H1 (cell line): ENCODE measurements at regions not wholly inside any gene's neighbourhood (a gene's known extent, or its start where the extent isn't known, plus 50 kb on each side); places are given as distances from the start of the nearest gene placed in this dataset.

Source experiments
- CTCF ChIA-PET: fragments of 300-600 bp; sonication (Branson Sonifier 250); formaldehyde crosslinking; loops from one replicate; lab custom pipeline; 2021; ENCODE audit not compliant: partially characterized antibody; lab: Charles Lee
- POLR2A ChIA-PET: fragments of 300-600 bp; sonication (Branson Sonifier 250); formaldehyde crosslinking; loops from one replicate; lab custom pipeline; 2021; ENCODE audit warnings: inconsistent platforms; ENCODE audit not compliant: partially characterized antibody; lab: Charles Lee
- DNase-seq, 2 experiments: peaks; one replicate each; pipeline versions ENCODE4 v3.0.0 to v3.0.0-alpha.2; 2010 to 2022; ENCODE audit warnings: low spot score in 2 of 2, low read depth in 1 of 2, mixed read lengths in 1 of 2
- FAIRE-seq: peaks from 2 replicates; lab custom pipeline; 2011; peaks lifted over from hg19 to GRCh38; lab: Jason Lieb, UNC
- H2AFZ ChIP-seq: 2 replicates; pipeline ENCODE4 v1.8.1; 2012; ENCODE audit warnings: low read length, inconsistent platforms
- H2AK5ac ChIP-seq: 2 replicates; pipeline ENCODE4 v1.6.1; 2013; ENCODE audit warnings: low read depth, low read length
- H2BK120ac ChIP-seq: replicated peaks from 2 replicates; pipeline ENCODE3; 2013; ENCODE audit warnings: low read depth, low read length, inconsistent platforms
- H2BK12ac ChIP-seq: 2 replicates; pipeline ENCODE4 v1.6.1; 2013; ENCODE audit warnings: low read depth, low read length
- H2BK15ac ChIP-seq: 2 replicates; pipeline ENCODE4 v1.6.1; 2013; ENCODE audit warnings: low read length
- H2BK20ac ChIP-seq: 2 replicates; pipeline ENCODE4 v1.6.1; 2013; ENCODE audit warnings: low read length
- H2BK5ac ChIP-seq: 2 replicates; pipeline ENCODE4 v1.6.1; 2013; ENCODE audit warnings: low read depth, low read length
- H3K14ac ChIP-seq: 2 replicates; pipeline ENCODE4 v1.6.1; 2013; ENCODE audit warnings: inconsistent platforms; ENCODE audit not compliant: insufficient read length
- H3K18ac ChIP-seq: 2 replicates; pipeline ENCODE4 v1.6.1; 2013; ENCODE audit warnings: low read length; ENCODE audit errors: extremely low read depth
- H3K23ac ChIP-seq: 2 replicates; pipeline ENCODE4 v1.6.1; 2013; ENCODE audit warnings: inconsistent platforms; ENCODE audit not compliant: insufficient read length
- H3K23me2 ChIP-seq: 2 replicates; pipeline ENCODE4 v1.6.1; 2013; ENCODE audit warnings: low read depth, low read length
- H3K27ac ChIP-seq: 2 replicates; pipeline ENCODE4 v1.6.1; 2011; ENCODE audit warnings: low read depth, low read length, inconsistent platforms
- H3K27me3 ChIP-seq, 4 experiments: replicated peaks in 1 of 4; 1 replicate in 1 of 4; 2 replicates in 3 of 4; pipeline versions ENCODE4 v1.6.1 to v1.8.1; 2011 to 2013; ENCODE audit warnings: low read length in 3 of 4, mild to moderate bottlenecking in 3 of 4, inconsistent platforms in 2 of 4, mixed read lengths in 2 of 4, moderate library complexity in 1 of 4; ENCODE audit not compliant: control insufficient read depth in 3 of 4, insufficient read depth in 3 of 4; ENCODE audit errors: extremely low read depth in 1 of 4
- H3K36me3 ChIP-seq, 4 experiments: 2 replicates each; pipeline versions ENCODE4 v1.6.1 to v1.8.1; 2011 to 2013; ENCODE audit warnings: mild to moderate bottlenecking in 4 of 4, low read length in 3 of 4, moderate library complexity in 2 of 4, control low read depth in 1 of 4, inconsistent platforms in 1 of 4; ENCODE audit not compliant: insufficient read depth in 4 of 4, control insufficient read depth in 2 of 4
- H3K4ac ChIP-seq: replicated peaks from 2 replicates; pipeline ENCODE3; 2013; ENCODE audit warnings: low read length, low read depth, mixed read lengths, inconsistent platforms; ENCODE audit not compliant: insufficient read length
- H3K4me1 ChIP-seq, 4 experiments: replicated peaks in 1 of 4; 1 replicate in 1 of 4; 2 replicates in 3 of 4; pipeline versions ENCODE4 v1.6.1 to v1.8.1; 2011 to 2013; ENCODE audit warnings: low read length in 3 of 4, inconsistent platforms in 2 of 4, mixed read lengths in 1 of 4; ENCODE audit not compliant: insufficient read depth in 4 of 4, control insufficient read depth in 3 of 4
- H3K4me2 ChIP-seq, 2 experiments: 2 replicates each; pipeline versions ENCODE4 v1.6.1 to v1.8.1; 2011 to 2013; ENCODE audit warnings: low read depth in 2 of 2, low read length in 2 of 2, control low read depth in 1 of 2, inconsistent platforms in 1 of 2, mild to moderate bottlenecking in 1 of 2; ENCODE audit not compliant: insufficient read depth in 1 of 2
- H3K4me3 ChIP-seq, 4 experiments: fragments of 200-600, 300-600 bp in 1 of 4; sonication (generic), shearing (Covaris generic), sonication (Bioruptor Twin) in 1 of 4; 2 replicates each; pipeline versions ENCODE4 v1.5.1 to v1.8.1; 2011 to 2016; ENCODE audit warnings: low read length in 4 of 4, low read depth in 3 of 4, control low read depth in 2 of 4, inconsistent platforms in 2 of 4, mild to moderate bottlenecking in 2 of 4, mixed read lengths in 1 of 4, moderate library complexity in 1 of 4; ENCODE audit not compliant: insufficient read depth in 2 of 4; ENCODE audit errors: extremely low read depth in 1 of 4
- H3K56ac ChIP-seq: replicated peaks from 2 replicates; pipeline ENCODE3; 2013; ENCODE audit warnings: low read depth, mild to moderate bottlenecking, mixed read lengths, low read length, inconsistent platforms; ENCODE audit not compliant: insufficient read length
- H3K79me1 ChIP-seq: 2 replicates; pipeline ENCODE4 v1.6.1; 2013; ENCODE audit warnings: low read depth, low read length, control low read depth
- H3K79me2 ChIP-seq, 2 experiments: 2 replicates each; pipeline versions ENCODE4 v1.6.1 to v1.8.1; 2012 to 2013; ENCODE audit warnings: low read length in 2 of 2, mild to moderate bottlenecking in 2 of 2, inconsistent platforms in 1 of 2; ENCODE audit not compliant: insufficient read depth in 2 of 2, control insufficient read depth in 1 of 2
- H3K9ac ChIP-seq, 4 experiments: replicated peaks in 1 of 4; 1 replicate in 1 of 4; 2 replicates in 3 of 4; pipeline versions ENCODE4 v1.6.1 to v1.8.1; 2011 to 2013; ENCODE audit warnings: low read depth in 3 of 4, low read length in 3 of 4, control low read depth in 2 of 4, mild to moderate bottlenecking in 2 of 4, moderate library complexity in 2 of 4, inconsistent platforms in 1 of 4; ENCODE audit errors: extremely low read depth in 1 of 4
- H3K9me3 ChIP-seq, 2 experiments: 2 replicates each; pipeline versions ENCODE4 v1.6.1 to v1.8.1; 2012 to 2013; ENCODE audit warnings: mild to moderate bottlenecking in 2 of 2, moderate library complexity in 2 of 2, control low read depth in 1 of 2, inconsistent platforms in 1 of 2, low read depth in 1 of 2, low read length in 1 of 2, mixed read lengths in 1 of 2; ENCODE audit not compliant: insufficient read depth in 2 of 2
- H4K20me1 ChIP-seq, 2 experiments: replicated peaks in 1 of 2; 2 replicates each; pipeline versions ENCODE3 to v1.8.1; 2011 to 2013; ENCODE audit warnings: inconsistent platforms in 2 of 2, low read length in 2 of 2, mild to moderate bottlenecking in 1 of 2; ENCODE audit not compliant: insufficient read depth in 2 of 2, control insufficient read depth in 1 of 2
- H4K5ac ChIP-seq: 2 replicates; pipeline ENCODE4 v1.6.1; 2013; ENCODE audit warnings: low read length, low read depth, mixed read lengths, inconsistent platforms; ENCODE audit not compliant: insufficient read length
- H4K8ac ChIP-seq: 2 replicates; pipeline ENCODE4 v1.8.0; 2013; ENCODE audit warnings: mild to moderate bottlenecking, moderate library complexity, low read length, inconsistent platforms; ENCODE audit not compliant: insufficient read depth; ENCODE audit errors: extremely low read depth
- H4K91ac ChIP-seq: replicated peaks from 2 replicates; pipeline ENCODE3; 2013; ENCODE audit warnings: low read length, mixed read lengths, inconsistent platforms; ENCODE audit not compliant: insufficient read length
- CREB1 ChIP-seq: IDR thresholded peaks from 2 replicates; pipeline ENCODE4 v1.6.1; 2012; ENCODE audit warnings: inconsistent platforms
- CTCF ChIP-seq, 3 experiments: IDR thresholded peaks; 1 replicate in 2 of 3; 2 replicates in 1 of 3; pipeline versions ENCODE4 v1.5.1 to v1.6.1; 2011; ENCODE audit warnings: low read length in 3 of 3, mild to moderate bottlenecking in 3 of 3, inconsistent platforms in 2 of 3, low read depth in 1 of 3, moderate library complexity in 1 of 3; ENCODE audit not compliant: insufficient read depth in 1 of 3; ENCODE audit errors: control extremely low read depth in 1 of 3
- FOSL1 ChIP-seq: IDR thresholded peaks from 2 replicates; pipeline ENCODE4 v1.6.1; 2011; ENCODE audit warnings: mild to moderate bottlenecking, low read depth, low read length, moderate library complexity; ENCODE audit not compliant: insufficient read depth
- JUN ChIP-seq: IDR thresholded peaks from 2 replicates; pipeline ENCODE4 v1.6.1; 2011; ENCODE audit warnings: low read depth, mild to moderate bottlenecking, improper control_type of control experiment, low read length
- JUND ChIP-seq: IDR thresholded peaks from 2 replicates; pipeline ENCODE4 v1.6.1; 2011; ENCODE audit warnings: mild to moderate bottlenecking, improper control_type of control experiment, low read length
- NRF1 ChIP-seq: IDR thresholded peaks from 2 replicates; pipeline ENCODE4 v1.6.1; 2011; ENCODE audit warnings: mild to moderate bottlenecking, low read depth, low read length, improper control_type of control experiment
- RAD21 ChIP-seq, 2 experiments: IDR thresholded peaks in 1 of 2; conservative IDR thresholded peaks in 1 of 2; 2 replicates each; pipeline ENCODE4 v1.6.1; 2011; ENCODE audit warnings: low read depth in 2 of 2, low read length in 2 of 2, improper control_type of control experiment in 1 of 2, inconsistent platforms in 1 of 2, mild to moderate bottlenecking in 1 of 2, moderate library complexity in 1 of 2
- TAF7 ChIP-seq: optimal IDR thresholded peaks from 2 replicates; pipeline ENCODE3; 2011; ENCODE audit warnings: low read depth, mild to moderate bottlenecking, inconsistent platforms, low read length, moderate library complexity, borderline replicate concordance
- WGBS, 2 experiments: shearing (Covaris generic) in 1 of 2; methylation state at CpG; one replicate each; pipeline versions ENCODE4 v1.1.6 to v1.1.7; 2013 to 2015; ENCODE audit warnings: low lambda C conversion rate in 2 of 2, mixed read lengths in 2 of 2, inconsistent platforms in 1 of 2, low coverage in 1 of 2, missing lambda C conversion rate in 1 of 2; ENCODE audit not compliant: insufficient replicate concordance in 2 of 2, insufficient coverage in 1 of 2, insufficient read length in 1 of 2; ENCODE audit errors: extremely low coverage in 1 of 2, missing lambda C conversion rate in 1 of 2; 5-methylcytosine and 5-hydroxymethylcytosine counted together
- TF ChIP-seq, protein P1 (sequence below): IDR thresholded peaks from 2 replicates; pipeline ENCODE4 v1.6.1; 2012; ENCODE audit warnings: inconsistent platforms

DNA sequence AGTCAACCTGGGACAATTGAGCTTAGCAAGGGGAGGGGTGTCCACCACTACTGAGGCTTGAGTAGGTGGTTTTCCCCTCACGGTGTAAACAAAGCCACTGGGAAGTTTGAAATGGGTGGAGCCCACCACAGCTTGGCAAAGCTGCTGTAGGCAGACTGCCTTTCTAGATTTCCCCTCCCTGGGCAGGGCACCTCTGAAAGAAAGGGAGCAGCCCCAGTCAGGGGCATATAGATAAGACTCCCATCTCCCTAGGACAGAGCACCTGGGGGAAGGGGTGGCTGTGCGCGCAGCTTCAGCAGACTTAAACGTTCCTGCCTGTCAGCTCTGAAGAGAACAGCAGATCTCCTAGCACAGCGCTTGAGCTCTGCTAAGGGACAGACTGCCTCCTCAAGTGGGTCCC lies 758.4 kb downstream of the LTN1 start:
- no peaks in the 10 kb centered on the region for H3K36me3 ChIP-seq
- no peak overlapping the region for H2BK12ac ChIP-seq
- TF ChIP-seq JUN (no peak), NRF1 (no peak), FOSL1 (no peak), CTCF (IDR thresholded peaks at IDR 0.05; ENCODE audit: control extremely low read depth in 1 of 3, insufficient read depth in 1 of 3, low read depth in 1 of 3, low read length in 3 of 3) (no peak), TAF7 (no peak), CREB1 (no peak), RAD21 (IDR thresholded peaks at IDR 0.05 in 1 of 2, conservative IDR thresholded peaks at IDR 0.05 in 1 of 2; ENCODE audit: low read depth in 2 of 2, low read length in 2 of 2) (no peak), JUND (no peak)
- TF ChIP-seq, protein P1, sequence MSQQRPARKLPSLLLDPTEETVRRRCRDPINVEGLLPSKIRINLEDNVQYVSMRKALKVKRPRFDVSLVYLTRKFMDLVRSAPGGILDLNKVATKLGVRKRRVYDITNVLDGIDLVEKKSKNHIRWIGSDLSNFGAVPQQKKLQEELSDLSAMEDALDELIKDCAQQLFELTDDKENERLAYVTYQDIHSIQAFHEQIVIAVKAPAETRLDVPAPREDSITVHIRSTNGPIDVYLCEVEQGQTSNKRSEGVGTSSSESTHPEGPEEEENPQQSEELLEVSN, result no peak
- no peak overlapping the region; the same call in 1 of the 2 replicates for H4K8ac ChIP-seq
- H3K23ac ChIP-seq, result no peak overlapping the region
- no peak overlapping the region; a peak in 1 of 7 replicates for H3K9ac ChIP-seq
- CTCF ChIA-PET, result interaction anchor here (0.7 to 1.8 kb wide), 4 partner anchors 11 to 102 kb away, joined by 3 to 7 read pairs (median 3); no protein-coding TSS in a partner anchor
- H3K79me1 ChIP-seq, result no peaks in the 10 kb centered on the region
- H4K5ac ChIP-seq, result no peak overlapping the region
- H2AFZ ChIP-seq, result no peak overlapping the region
- no peak overlapping the region for H3K4ac ChIP-seq
- DNase-seq (no peak), FAIRE-seq (no peak)
- H2AK5ac ChIP-seq, result no peak overlapping the region
- H2BK15ac ChIP-seq, result no peak overlapping the region
- no peak overlapping the region for H3K18ac ChIP-seq
- no peaks in the 10 kb centered on the region for H3K23me2 ChIP-seq
- H3K14ac ChIP-seq, result no peak overlapping the region
- H3K4me1 ChIP-seq, result no peaks in the 10 kb centered on the region
- H3K9me3 ChIP-seq, result no peaks in the 10 kb centered on the region; a peak in 1 of 4 replicates
- no peak overlapping the region for H4K91ac ChIP-seq
- H3K27me3 ChIP-seq, result no peaks in the 10 kb centered on the region
- no peak overlapping the region for H3K27ac ChIP-seq
- H2BK5ac ChIP-seq, result no peak overlapping the region
- no peaks in the 10 kb centered on the region for H3K79me2 ChIP-seq
- no peak overlapping the region for H3K4me3 ChIP-seq
- no peak overlapping the region for H2BK120ac ChIP-seq
- no peak overlapping the region for H2BK20ac ChIP-seq
- no peak overlapping the region for H3K56ac ChIP-seq
- H3K4me2 ChIP-seq, result no peak overlapping the region
- POLR2A ChIA-PET, result no interaction called here
- no peaks in the 10 kb centered on the region for H4K20me1 ChIP-seq
- WGBS, 2 experiments, result 100% methylated on average over 5 of the region's 5 CpGs; no CpG with 5 or more reads in 1 of the 2 experiments
